22Rv1 (cell line): ENCODE measurements at regions not wholly inside any gene's neighbourhood (a gene's known extent, or its start where the extent isn't known, plus 50 kb on each side); places are given as distances from the start of the nearest gene placed in this dataset.

Experiments used
- H3K27ac ChIP-seq: fragments of 450-650 bp; 2 replicates; pipeline ENCODE4 v1.5.1; 2017
- CTCF ChIP-seq: fragments of 450-650 bp; IDR thresholded peaks from 2 replicates; pipeline ENCODE4 v1.5.1; 2017; ENCODE audit warnings: mild to moderate bottlenecking
- ZFX ChIP-seq: fragments of 450-650 bp; IDR thresholded peaks from 2 replicates; pipeline ENCODE4 v1.6.1; 2017; ENCODE audit warnings: antibody characterized with exemption, borderline replicate concordance

DNA sequence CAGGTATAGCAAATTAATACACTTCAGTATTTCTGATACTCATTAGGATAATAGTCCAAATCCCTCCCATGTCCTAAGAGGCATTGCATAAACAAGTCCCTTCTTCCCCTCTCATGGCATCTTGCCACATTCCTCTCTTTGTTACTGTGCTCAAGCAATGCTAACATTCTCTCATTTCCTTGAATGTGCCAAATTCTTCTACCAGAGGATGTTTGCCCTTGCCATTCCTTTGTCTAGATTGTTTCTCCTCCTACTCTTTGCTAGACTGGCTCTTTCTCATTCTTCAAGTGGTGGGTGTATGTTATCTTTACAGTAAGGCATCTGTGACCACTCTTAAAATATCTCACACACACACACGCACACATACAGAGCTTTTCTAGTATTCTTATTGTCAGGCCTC lies 621.0 kb upstream of the CXADR start:
- TF ChIP-seq ZFX (no peak), CTCF (no peak)
- H3K27ac ChIP-seq = no peak overlapping the region

- no peak overlapping the region for H3K27ac ChIP-seq
- TF ChIP-seq CTCF (no peak), ZFX (no peak)
Measured at GRCh38 chr21:16900685-16901084, 612.2 kb upstream of the CXADR start.

DNA sequence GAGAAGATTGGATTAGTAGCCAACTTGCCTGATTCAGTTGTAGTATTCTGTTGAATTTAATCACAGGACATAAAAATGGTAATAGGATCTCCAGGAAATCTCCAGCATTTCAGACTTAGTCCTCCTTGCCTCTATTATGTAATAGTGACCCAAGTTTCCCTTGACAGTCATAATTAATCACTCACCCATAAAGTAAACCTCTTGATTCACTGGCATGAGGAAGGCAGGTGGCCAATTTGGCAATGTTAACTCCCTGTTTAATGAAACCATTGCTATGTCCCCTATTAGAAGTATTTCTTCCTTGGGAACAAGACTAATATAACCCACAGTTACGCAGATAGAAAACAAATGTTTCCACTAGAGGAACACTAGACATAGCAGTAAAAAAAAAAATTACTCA lies 604.8 kb upstream of the CXADR start:
- TF ChIP-seq CTCF = no peak
- TF ChIP-seq ZFX = no peak
- H3K27ac ChIP-seq = no peak overlapping the region

DNA sequence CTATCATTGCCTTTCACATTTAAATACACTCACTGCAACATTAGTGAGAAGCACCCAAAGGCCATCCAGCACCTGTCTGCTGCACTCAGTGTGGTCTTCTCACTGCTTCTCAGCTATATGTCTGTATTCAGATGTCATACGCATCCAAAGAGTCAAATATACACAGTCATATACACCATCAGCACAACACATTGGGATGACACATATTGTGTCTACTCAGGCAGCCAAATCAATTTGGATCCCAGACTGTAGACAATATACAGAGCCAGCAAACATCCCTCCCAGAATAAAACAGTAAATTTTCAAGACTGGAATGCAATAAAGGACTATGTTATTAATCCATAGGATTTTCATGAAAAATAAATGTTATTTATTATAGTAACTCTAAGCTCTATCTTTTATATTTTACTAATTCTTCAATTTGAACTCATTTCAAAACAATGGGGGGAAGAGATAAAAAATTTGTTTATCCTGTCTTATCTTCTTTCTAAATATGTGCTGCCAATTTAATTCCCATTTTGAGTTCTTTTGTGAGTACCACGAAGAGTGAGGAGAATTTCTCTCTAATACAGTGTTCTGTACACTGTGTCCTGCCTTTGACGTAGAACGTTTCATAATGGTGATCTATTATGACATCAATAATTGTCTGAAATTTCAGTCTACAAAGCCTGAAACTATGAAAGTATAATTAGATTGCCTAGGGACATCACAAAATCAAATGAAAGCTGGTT lies 602.2 kb upstream of the CXADR start:
- TF ChIP-seq CTCF (no peak), ZFX (no peak)
- no peak overlapping the region for H3K27ac ChIP-seq

- no peak overlapping the region for H3K27ac ChIP-seq
- TF ChIP-seq CTCF = no peak
- no peak for TF ChIP-seq ZFX
Measured at GRCh38 chr21:16911166-16911607, 601.7 kb upstream of the CXADR start.

DNA sequence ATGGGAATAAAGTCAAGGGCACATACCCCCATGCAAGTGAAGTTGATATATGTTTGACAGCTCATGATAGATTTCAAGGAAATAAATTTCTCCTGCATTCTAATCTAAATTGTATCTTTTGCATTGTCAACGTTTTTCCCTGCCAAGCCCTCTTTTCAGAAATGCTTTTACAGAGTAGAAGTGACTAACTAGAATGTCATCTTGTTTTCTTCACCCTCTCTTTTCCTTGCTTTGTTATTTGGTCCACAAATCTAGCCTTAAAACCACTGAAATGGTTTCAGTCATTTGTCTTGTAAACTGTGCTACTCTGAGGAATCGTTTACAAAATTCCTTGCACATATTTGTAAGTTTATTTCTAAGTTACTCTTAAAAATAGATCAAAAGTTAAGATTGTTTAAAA lies 600.8 kb upstream of the CXADR start:
- TF ChIP-seq ZFX (no peak), CTCF (no peak)
- no peak overlapping the region for H3K27ac ChIP-seq

DNA sequence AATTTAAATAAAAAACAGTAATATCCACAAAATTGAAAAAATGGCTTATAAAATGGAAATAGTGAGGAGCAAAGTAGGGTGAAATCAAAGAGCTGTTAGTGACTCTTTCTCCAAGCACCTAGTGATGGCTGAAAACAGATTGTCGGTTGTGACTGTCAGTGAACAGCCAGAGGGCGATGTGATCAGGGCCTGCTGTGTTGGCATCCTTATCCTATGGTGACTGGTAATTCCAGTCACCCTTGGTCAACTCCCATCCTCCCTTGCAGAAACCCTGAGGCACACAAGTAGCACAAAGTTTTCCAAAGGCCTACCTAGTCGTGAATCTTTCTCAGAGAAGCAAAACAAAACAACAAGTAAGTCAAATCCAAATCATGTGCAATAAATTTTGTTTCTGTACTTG lies 599.8 kb upstream of the CXADR start:
- TF ChIP-seq CTCF (peak; percentile 58), ZFX (no peak)

More for the DNA sequence above, 599.8 kb upstream of the CXADR start:
- no peak overlapping the region for H3K27ac ChIP-seq
